VCaP (cell line): ENCODE measurements at regions not wholly inside any gene's neighbourhood (a gene's known extent, or its start where the extent isn't known, plus 50 kb on each side); places are given as distances from the start of the nearest gene placed in this dataset.
"Not testable (repeated sequence)": the region's sequence is repeated elsewhere in the genome, so short reads cannot be mapped to it uniquely, and the experiment has no call there.

ENCODE experiments used
- H3K27ac ChIP-seq: fragments of 450-650 bp; 2 replicates; pipeline ENCODE4 v1.5.1; 2017
- TF ChIP-seq, protein P1 (sequence below): fragments of 450-650 bp; conservative IDR thresholded peaks from 2 replicates; pipeline ENCODE4 v1.5.1; 2017; ENCODE audit warnings: mild to moderate bottlenecking, moderate library complexity

DNA sequence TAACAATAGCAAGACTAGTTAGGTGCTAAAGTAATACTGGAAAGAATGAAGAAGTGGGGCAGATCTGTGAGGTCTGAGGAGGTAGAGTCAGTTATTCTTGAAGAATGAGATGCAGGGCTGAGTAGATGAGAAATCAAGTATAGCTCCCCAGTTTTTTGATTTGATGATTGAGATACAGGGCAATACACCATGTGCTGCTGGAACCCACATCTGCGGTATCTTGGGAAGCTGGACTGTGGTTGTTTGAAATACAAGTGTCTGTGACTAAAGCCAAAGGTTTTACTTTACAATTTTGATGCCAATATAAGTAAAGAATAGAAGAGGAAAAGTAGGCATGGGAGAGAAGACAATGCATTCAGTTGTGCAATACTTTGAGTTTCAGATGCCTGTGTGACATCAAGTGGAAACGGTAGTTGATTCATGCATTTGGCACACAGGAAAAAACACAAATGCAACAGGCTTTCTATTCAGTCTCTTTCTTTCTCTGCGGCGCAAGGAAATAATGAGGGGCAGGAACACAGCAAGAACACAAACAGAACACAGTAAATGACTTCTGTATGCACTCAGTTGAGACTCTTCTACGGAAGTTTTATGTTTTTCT lies 190.2 kb upstream of the SLC38A2 start:
- TF ChIP-seq, protein P1, sequence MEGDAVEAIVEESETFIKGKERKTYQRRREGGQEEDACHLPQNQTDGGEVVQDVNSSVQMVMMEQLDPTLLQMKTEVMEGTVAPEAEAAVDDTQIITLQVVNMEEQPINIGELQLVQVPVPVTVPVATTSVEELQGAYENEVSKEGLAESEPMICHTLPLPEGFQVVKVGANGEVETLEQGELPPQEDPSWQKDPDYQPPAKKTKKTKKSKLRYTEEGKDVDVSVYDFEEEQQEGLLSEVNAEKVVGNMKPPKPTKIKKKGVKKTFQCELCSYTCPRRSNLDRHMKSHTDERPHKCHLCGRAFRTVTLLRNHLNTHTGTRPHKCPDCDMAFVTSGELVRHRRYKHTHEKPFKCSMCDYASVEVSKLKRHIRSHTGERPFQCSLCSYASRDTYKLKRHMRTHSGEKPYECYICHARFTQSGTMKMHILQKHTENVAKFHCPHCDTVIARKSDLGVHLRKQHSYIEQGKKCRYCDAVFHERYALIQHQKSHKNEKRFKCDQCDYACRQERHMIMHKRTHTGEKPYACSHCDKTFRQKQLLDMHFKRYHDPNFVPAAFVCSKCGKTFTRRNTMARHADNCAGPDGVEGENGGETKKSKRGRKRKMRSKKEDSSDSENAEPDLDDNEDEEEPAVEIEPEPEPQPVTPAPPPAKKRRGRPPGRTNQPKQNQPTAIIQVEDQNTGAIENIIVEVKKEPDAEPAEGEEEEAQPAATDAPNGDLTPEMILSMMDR: no peak
- H3K27ac ChIP-seq: no peak overlapping the region

DNA sequence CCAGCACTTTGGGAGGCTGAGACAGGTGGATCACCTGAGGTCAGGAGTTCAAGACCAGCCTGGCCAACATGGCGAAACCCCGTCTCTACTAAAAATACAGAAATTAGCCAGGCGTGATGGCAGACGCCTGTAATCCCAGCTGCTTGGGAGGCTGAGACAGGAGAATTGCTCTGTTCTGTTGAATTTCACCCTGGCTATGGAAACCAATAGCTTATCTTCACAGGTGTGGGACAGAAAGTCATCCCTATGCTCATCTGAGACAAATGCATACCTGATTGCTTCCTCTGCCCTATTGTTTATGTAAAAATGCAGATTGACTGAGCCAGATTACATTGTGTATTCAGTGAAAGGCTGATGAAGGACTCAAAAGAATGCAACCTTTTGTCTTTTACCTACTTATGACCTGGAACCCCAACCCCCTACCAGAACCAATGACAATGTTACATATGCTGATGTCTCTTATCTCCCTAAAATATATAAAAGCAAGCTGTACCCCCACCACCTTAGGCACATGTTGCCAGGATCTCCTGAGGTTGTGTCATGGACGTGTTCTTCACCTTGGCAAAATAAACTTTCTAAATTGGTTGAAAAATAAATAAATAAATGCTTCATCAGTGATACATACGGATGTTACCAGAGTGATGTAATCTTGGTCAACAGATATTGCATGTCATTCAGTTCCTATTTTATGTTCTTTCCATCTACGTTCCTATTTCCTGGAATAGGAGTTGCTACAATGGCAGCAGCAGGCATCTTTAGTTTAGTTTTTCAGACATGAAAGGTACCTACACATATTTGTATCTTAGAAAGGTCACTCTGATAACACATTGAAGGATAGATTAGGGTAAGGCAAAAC lies 189.4 kb upstream of the SLC38A2 start:
- not testable (repeated sequence) for H3K27ac ChIP-seq

DNA sequence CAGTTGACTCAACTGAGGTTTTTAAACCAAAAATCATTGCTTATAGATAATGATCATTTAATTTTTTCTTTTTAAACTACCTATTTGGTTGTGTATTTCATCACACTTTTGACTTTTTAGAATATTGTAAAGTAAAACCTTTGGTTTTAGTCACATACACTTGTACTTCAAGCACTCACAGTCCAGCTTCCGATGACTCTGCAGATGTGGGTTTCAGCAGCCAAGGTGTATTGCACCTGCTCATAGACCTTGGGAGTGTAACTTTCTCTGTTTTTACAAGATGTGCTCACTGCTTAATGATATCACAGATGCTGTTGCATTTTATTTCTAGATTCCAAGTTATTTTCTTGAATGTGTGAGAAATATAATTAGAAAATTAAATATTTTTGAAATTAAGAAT lies 188.3 kb upstream of the SLC38A2 start:
- no peak overlapping the region for H3K27ac ChIP-seq
- TF ChIP-seq, protein P1: no peak

DNA sequence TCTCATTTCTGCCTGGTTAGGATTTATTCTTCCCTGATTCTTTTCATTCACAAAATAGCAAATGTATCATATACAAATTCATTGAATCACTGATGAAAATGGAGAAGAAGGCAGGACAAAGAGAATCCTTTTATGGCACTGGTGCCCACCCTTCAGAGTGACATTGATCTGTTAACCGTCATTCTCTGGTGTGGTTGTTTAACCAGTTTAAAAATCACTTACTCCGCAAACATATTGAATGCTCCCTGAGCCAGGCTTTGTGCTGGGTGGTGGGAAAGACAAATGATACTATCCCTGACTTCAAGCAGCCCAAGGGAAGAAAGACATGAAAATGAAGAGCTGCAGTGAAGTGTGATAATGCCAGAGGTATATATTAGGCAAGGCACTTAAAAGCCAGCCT lies 187.5 kb upstream of the SLC38A2 start:
- H3K27ac ChIP-seq: no peak overlapping the region

DNA sequence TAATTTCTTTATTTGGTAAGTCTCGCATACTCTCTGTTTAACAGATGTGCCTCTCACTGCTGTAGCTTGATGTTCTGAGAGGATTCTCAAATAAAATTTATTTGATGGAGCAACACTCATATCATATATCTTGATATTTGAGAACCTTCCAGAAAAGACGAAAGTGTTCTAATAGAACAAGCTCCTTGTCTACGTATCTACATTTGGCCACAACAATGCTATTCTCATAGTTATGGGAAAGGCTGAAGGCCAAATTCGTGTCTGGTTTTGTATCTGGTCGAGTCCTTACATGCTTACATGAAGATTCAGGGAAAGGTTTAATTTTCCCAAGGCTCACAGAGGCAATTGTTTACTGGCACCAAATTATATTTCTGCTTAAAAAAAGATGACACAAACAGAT lies 186.7 kb upstream of the SLC38A2 start:
- no peak overlapping the region for H3K27ac ChIP-seq
- TF ChIP-seq, protein P1: no peak

More for the DNA sequence above, 187.5 kb upstream of the SLC38A2 start:
- TF ChIP-seq, protein P1: no peak

DNA sequence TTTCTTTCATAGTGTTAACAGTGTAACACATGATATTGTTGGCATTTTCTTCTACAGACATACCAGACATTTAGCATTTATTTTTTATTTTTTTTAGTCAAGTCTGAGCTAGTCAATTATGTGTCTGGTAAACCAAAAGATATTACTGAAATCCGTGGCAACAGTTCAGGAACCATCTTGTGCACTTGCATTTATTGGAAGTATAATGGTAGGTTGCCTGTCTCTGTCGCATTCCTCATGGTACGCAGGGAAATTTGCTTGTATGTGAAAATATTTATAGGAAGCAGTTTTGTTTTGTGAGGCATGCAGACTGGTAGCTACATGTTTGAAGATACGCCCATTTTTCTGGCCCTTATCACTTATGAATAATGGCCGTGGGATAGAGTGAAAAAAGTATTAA lies 186.1 kb upstream of the SLC38A2 start:
- no peak overlapping the region for H3K27ac ChIP-seq
- TF ChIP-seq, protein P1: no peak

DNA sequence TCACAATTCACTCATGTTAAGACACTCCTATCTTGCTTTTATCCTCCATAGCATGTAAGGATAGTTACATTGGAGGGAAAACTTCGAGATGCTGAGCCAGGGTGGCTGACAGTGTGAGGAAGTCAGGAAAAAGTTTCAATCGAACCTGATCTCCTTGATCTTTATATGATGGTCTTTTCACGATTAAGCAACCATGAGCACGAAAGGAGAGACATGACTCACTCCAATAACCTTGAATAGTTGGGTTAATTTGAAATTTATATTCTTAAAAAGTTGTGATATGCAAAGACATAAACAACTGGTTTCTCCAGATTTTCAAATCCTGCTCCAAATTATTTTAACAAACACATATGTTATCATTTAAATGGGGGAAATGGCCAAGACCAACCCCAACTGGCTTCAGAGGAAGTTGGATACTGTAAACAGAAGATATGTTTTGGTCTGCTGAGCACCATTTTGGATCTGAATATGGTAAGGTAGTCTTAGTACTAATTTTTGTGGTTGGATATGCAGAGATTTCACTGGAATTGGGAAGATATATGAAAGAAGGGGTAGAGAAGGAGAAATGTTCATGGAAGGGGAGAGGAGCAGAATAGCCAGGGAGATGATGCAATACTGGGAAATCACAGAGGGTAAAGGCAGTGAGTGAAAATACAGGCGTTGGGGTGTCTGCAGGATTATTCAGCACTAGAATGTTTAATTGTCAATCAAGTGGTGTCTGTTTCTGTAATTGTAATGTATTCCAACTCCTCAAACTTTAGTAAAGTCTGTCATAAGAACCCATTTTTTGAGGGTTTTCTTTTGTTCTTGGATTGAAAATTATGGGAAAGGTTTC lies 185.2 kb upstream of the SLC38A2 start:
- no peak overlapping the region for H3K27ac ChIP-seq
- TF ChIP-seq, protein P1: no peak
